ELF-1 (cell line): ENCODE measurements at regions not wholly inside any gene's neighbourhood (a gene's known extent, or its start where the extent isn't known, plus 50 kb on each side); places are given as distances from the start of the nearest gene placed in this dataset.
A peak's percentile ranks its signal among the peaks of the same experiment; 100 is the strongest.

Source experiments
- DNase-seq: peaks from one replicate; pipeline ENCODE4 v3.0.0-alpha.2; 2016; ENCODE audit warnings: low read depth, low spot score

DNA sequence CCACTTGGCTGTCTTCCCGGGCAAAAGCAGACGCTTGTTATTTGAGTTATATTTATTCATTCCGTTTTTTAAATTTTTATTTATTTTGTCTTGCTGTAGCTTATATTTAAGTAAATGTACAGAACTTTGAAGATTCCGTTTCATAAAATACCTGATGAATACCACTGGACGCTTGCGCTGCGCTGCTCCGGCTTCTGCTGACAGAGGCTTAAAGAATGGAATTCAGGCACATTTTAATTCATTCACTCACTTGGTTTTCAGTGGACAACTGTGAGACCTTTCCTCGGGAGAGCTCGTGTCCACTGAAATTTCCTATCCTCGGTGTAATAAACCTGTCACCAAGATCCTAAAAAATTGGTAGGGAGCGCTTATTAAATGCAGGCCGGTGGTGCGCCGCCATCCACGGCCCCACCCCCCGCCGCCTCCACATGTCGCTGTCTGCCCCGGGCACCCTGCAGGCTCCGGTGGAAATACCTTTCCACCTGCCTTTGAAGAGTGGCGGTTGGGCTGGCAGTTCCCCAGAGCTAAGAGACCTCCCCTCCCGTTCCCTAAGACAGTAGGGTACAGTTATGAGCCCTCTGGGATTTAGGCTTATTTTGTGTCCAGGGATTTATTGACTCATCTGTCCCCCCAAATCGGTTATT, 62.5 kb upstream of the UBE2E1 start:
- peak; percentile 72 for DNase-seq

DNA sequence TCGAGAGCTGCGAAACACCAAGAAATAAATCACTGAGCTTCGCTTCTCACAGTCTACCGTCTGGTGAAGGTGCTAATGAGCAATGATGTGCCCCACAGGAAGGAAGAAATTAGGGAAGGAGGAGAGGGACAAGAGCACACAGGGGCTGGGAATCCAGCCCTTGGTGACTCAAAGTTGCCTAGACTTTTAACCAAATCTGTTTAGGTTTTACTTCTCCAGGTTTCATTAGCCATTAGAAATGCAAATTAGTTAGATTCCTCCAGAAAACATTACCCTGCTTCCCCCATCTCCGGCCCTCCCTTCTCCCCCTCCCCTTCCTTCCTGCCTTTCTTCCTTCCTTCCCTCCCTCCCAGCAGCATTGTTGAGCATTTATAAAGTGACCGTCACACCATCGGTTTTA, 59.3 kb upstream of the UBE2E1 start:
- DNase-seq: peak; percentile 43

DNA sequence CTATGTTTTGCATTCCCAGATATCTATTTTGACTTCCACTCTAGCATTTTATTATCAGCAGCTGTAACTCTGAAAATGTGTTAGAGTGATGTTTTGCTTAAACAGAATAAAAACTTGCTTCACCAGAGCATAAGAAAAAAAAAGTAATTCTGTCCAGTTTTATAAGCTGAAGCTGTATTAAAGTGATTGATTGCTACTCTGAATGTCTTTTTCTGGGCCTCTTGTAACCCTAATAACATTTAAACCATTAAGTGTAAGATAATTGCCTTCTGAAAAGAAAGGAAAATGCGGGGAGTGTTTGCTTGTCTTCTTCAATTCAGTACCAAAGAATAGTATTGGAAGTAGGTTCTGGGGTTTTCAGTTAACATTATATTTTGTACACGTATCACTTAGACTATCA, 57.9 kb upstream of the UBE2E1 start:
- no peak for DNase-seq

GRCh38 chr3:23748398-23749110, 57.2 kb upstream of the UBE2E1 start:
- no peak for DNase-seq

DNA sequence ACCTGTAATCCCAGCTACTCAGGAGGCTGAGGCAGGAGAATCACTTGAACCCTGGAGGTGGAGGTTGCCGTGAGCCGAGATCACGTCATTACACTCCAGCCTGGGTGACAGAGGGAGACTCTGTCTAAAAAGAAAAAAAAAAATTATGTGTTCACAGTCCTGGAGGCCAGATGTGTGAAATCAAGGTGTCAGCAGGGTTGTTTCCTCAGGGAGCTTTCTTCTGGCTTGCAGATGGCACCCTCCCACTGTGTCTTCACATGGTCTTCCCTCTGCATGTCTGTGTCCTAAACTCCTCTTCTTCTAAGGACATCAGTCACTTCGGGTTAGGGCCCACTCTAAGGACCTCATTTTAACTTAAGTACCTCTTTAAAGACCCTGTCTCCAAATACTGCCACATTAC, 56.1 kb upstream of the UBE2E1 start:
- DNase-seq: no peak

- no peak for DNase-seq
These were observed 55.1 kb upstream of the UBE2E1 start for GRCh38 chr3:23750573-23751210.

DNA sequence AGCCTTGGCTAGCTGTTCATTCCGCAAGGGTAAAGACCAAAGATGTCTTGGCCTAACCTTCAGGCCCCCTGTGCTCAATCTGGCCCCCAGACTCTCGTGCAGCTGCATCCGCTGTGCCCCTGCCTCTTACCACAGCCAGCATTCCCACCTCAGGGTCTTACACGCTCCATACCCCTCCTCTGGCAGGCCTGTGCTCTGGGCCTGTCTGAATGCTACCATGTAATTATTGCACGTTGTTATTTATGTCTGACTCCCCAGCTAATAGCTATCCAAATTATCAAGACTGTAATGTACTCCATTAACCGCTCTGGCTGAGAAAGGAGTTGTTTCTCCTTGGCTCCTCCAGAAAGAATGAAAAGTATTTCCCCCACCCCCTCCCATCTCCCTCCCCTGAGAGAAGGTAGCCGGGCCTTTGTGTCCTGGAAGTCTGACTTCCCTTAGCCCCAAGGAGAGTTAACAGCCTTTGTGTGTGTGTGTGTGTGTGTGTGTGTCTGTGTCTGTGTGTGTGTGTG, 54.5 kb upstream of the UBE2E1 start:
- peak; percentile 86 for DNase-seq

- peak; percentile 62 for DNase-seq
These were observed 53.6 kb upstream of the UBE2E1 start for GRCh38 chr3:23752126-23752525.

DNA sequence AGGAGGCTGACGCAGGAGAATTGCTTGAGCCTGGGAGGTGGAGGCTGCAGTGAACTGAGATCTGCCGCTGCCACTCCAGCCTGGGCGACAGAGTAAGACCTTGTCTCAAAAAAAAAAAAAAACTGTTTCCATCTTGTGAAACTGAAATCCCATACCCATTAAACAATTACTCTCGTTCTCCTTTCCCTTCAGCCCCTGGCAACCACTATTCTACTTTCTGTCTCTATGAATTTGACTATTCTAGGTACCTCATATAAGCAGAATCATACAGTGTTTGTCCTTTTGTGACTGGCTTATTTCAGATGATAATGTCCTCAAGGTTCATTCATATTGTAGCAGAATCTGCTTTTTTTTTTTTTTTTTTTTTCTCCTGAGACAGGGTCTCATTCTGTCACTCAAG, 51.5 kb upstream of the UBE2E1 start:
- DNase-seq: no peak
